Astrocyte (in vitro differentiated cells and primary cell): ENCODE measurements at regions not wholly inside any gene's neighbourhood (a gene's known extent, or its start where the extent isn't known, plus 50 kb on each side); places are given as distances from the start of the nearest gene placed in this dataset.

ENCODE experiments used
- DNase-seq: peaks from one replicate; pipeline ENCODE4 v3.0.0-alpha.2; 2010; ENCODE audit warnings: low read depth
- FAIRE-seq: peaks from 2 replicates; lab custom pipeline; 2011; peaks lifted over from hg19 to GRCh38; lab: Jason Lieb, UNC
- H2AFZ ChIP-seq: 2 replicates; pipeline ENCODE4 v1.6.0; 2012; ENCODE audit warnings: low read depth, low read length, inconsistent platforms
- H3K27ac ChIP-seq: 2 replicates; pipeline ENCODE4 v1.5.1; 2011; ENCODE audit warnings: low read depth, low read length, inconsistent platforms
- H3K27me3 ChIP-seq: 2 replicates; pipeline ENCODE4 v1.6.0; 2011; ENCODE audit warnings: low read length, inconsistent platforms; ENCODE audit not compliant: insufficient read depth
- H3K36me3 ChIP-seq: 2 replicates; pipeline ENCODE4 v1.5.1; 2011; ENCODE audit warnings: low read length, inconsistent platforms; ENCODE audit not compliant: insufficient read depth
- H3K4me1 ChIP-seq: 2 replicates; pipeline ENCODE4 v1.5.1; 2011; ENCODE audit warnings: low read length, inconsistent platforms; ENCODE audit not compliant: insufficient read depth
- H3K4me2 ChIP-seq: 2 replicates; pipeline ENCODE4 v1.6.0; 2012; ENCODE audit warnings: low read length, inconsistent platforms
- H3K4me3 ChIP-seq: 2 replicates; pipeline ENCODE4 v1.5.1; 2011; ENCODE audit warnings: low read depth, mild to moderate bottlenecking, low read length, inconsistent platforms; ENCODE audit not compliant: insufficient read depth
- H3K79me2 ChIP-seq: 2 replicates; pipeline ENCODE4 v1.6.0; 2012; ENCODE audit warnings: mild to moderate bottlenecking, low read length, inconsistent platforms; ENCODE audit not compliant: insufficient read depth
- H3K9ac ChIP-seq: 2 replicates; pipeline ENCODE4 v1.6.0; 2012; ENCODE audit warnings: mild to moderate bottlenecking, low read length, inconsistent platforms
- H3K9me3 ChIP-seq: 2 replicates; pipeline ENCODE4 v1.5.1; 2012; ENCODE audit warnings: low read depth, mild to moderate bottlenecking, low read length, inconsistent platforms; ENCODE audit not compliant: insufficient read depth
- H4K20me1 ChIP-seq: 2 replicates; pipeline ENCODE4 v1.6.0; 2012; ENCODE audit warnings: low read length, inconsistent platforms; ENCODE audit not compliant: insufficient read depth
- H3K27ac Mint-ChIP-seq: one replicate; pipeline ENCODE4 v1.8.0; 2021; ENCODE audit warnings: mild to moderate bottlenecking, mixed read lengths; ENCODE audit not compliant: unreplicated experiment
- H3K27me3 Mint-ChIP-seq: one replicate; pipeline ENCODE4 v1.8.0; 2021; ENCODE audit warnings: low read depth, mixed read lengths; ENCODE audit not compliant: unreplicated experiment
- H3K36me3 Mint-ChIP-seq: one replicate; pipeline ENCODE4 v1.8.0; 2021; ENCODE audit warnings: low read depth, mixed read lengths; ENCODE audit not compliant: unreplicated experiment
- H3K4me1 Mint-ChIP-seq: one replicate; pipeline ENCODE4 v1.8.0; 2021; ENCODE audit warnings: low read depth, mixed read lengths; ENCODE audit not compliant: unreplicated experiment
- H3K4me3 Mint-ChIP-seq: one replicate; pipeline ENCODE4 v1.8.0; 2021; ENCODE audit warnings: mild to moderate bottlenecking, moderate library complexity, mixed read lengths; ENCODE audit not compliant: unreplicated experiment
- H3K9me3 Mint-ChIP-seq: one replicate; pipeline ENCODE4 v1.8.0; 2021; ENCODE audit warnings: mild to moderate bottlenecking, mixed read lengths; ENCODE audit not compliant: unreplicated experiment
- CTCF ChIP-seq: IDR thresholded peaks from 2 replicates; pipeline ENCODE4 v1.5.1; 2011; ENCODE audit warnings: low read depth, mild to moderate bottlenecking, inconsistent platforms, low read length, moderate library complexity; ENCODE audit not compliant: insufficient read depth
- EZH2 ChIP-seq: IDR thresholded peaks from 2 replicates; pipeline ENCODE4 v1.6.1; 2012; ENCODE audit warnings: mild to moderate bottlenecking, low read length, inconsistent platforms; ENCODE audit not compliant: insufficient read depth

- H3K79me2 ChIP-seq: no peaks in the 10 kb centered on the region
- H3K27ac Mint-ChIP-seq: no peak overlapping the region
- FAIRE-seq (no peak), DNase-seq (no peak)
- H3K27ac ChIP-seq: no peak overlapping the region
- peaks cover 30% of the 10 kb centered on the region for H3K27me3 Mint-ChIP-seq
- no peak overlapping the region for H3K9ac ChIP-seq
- no peak for TF ChIP-seq EZH2
- no peak for TF ChIP-seq CTCF
- H3K27me3 ChIP-seq: peaks cover 23% of the 10 kb centered on the region
- no peaks in the 10 kb centered on the region for H3K9me3 ChIP-seq
- no peak overlapping the region for H3K4me3 ChIP-seq
- no peak overlapping the region for H3K4me3 Mint-ChIP-seq
- no peaks in the 10 kb centered on the region for H3K4me1 ChIP-seq
- no peak overlapping the region for H2AFZ ChIP-seq
- H3K4me1 Mint-ChIP-seq: peaks cover 13% of the 10 kb centered on the region
- no peak overlapping the region for H3K4me2 ChIP-seq
- no peaks in the 10 kb centered on the region for H3K9me3 Mint-ChIP-seq
- no peaks in the 10 kb centered on the region for H4K20me1 ChIP-seq
- no peaks in the 10 kb centered on the region for H3K36me3 Mint-ChIP-seq
- no peaks in the 10 kb centered on the region for H3K36me3 ChIP-seq
Measured at GRCh38 chr1:228871314-228872061, 136.2 kb downstream of the RHOU start.

- Histone ChIP-seq H3K9ac (no peak overlapping the region), H3K36me3 (no peaks in the 10 kb centered on the region), H3K27ac (no peak overlapping the region), H3K4me3 (no peak overlapping the region), H2AFZ (no peak overlapping the region), H3K79me2 (no peaks in the 10 kb centered on the region), H3K9me3 (no peaks in the 10 kb centered on the region), H3K4me1 (no peaks in the 10 kb centered on the region), H3K4me2 (no peak overlapping the region), H3K27me3 (peaks cover 23% of the 10 kb centered on the region), H4K20me1 (no peaks in the 10 kb centered on the region)
- Mint-ChIP-seq H3K36me3 (no peaks in the 10 kb centered on the region), H3K27me3 (peaks cover 33% of the 10 kb centered on the region), H3K4me1 (peaks cover 8% of the 10 kb centered on the region), H3K27ac (no peak overlapping the region), H3K9me3 (no peaks in the 10 kb centered on the region), H3K4me3 (no peak overlapping the region)
- TF ChIP-seq CTCF (no peak), EZH2 (no peak)
- FAIRE-seq: no peak
- no peak for DNase-seq
Measured at GRCh38 chr1:228872080-228872479, 136.8 kb downstream of the RHOU start.

- Histone ChIP-seq H3K9me3 (no peaks in the 10 kb centered on the region), H3K4me1 (no peaks in the 10 kb centered on the region), H3K27me3 (peaks cover 23% of the 10 kb centered on the region), H3K36me3 (no peaks in the 10 kb centered on the region), H3K79me2 (no peaks in the 10 kb centered on the region), H4K20me1 (no peaks in the 10 kb centered on the region), H3K9ac (no peak overlapping the region), H3K27ac (no peak overlapping the region), H3K4me3 (no peak overlapping the region), H3K4me2 (no peak overlapping the region), H2AFZ (no peak overlapping the region)
- DNase-seq (no peak), FAIRE-seq (no peak)
- no peaks in the 10 kb centered on the region for H3K4me1 Mint-ChIP-seq
- H3K36me3 Mint-ChIP-seq: no peaks in the 10 kb centered on the region
- TF ChIP-seq CTCF (no peak), EZH2 (no peak)
- no peaks in the 10 kb centered on the region for H3K9me3 Mint-ChIP-seq
- H3K27ac Mint-ChIP-seq: peak overlapping the region; percentile 35
- H3K27me3 Mint-ChIP-seq: peaks cover 27% of the 10 kb centered on the region
- H3K4me3 Mint-ChIP-seq: no peak overlapping the region
Measured at GRCh38 chr1:228873709-228874108, 138.4 kb downstream of the RHOU start.
